ENCODE measurements at regions not wholly inside any gene's neighbourhood (a gene's known extent, or its start where the extent isn't known, plus 50 kb on each side); places are given as distances from the start of the nearest gene placed in this dataset.
A peak's percentile ranks its signal among the peaks of the same experiment; 100 is the strongest.

DNA sequence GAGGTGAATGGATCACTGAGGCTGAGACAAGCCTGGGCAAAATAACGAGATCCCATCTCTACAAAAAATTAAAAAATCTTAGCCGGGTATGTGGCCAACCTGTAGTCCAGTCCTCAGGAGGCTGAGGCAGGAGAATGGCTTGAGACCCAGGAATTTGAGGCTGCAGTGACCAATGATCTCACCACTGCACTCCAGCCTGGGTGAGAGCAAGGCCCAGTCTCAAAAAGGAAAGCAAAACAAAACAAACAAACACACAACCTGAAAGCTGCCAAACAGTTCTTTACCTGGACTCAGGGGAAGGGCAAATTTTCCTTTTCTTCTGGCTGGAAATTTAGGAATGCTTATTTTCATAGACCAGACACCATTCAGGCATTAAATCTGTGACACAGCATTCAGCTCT is 163.1 kb upstream of the FAT1 start:
- Histone ChIP-seq H3K9ac (ENCODE audit: low read length in 3 of 3) (no peak overlapping the region), H3K4me3 (ENCODE audit: low read length in 3 of 3) (no peak overlapping the region), H3K27me3 (ENCODE audit: control insufficient read depth, insufficient read depth, low read length) (no peaks in the 10 kb centered on the region), H3K9me3 (ENCODE audit: control insufficient read depth in 2 of 3, insufficient read depth in 1 of 3, low read length in 3 of 3) (no peaks in the 10 kb centered on the region), H3K27ac (ENCODE audit: low read depth in 2 of 2, low read length in 2 of 2) (no peak overlapping the region), H3K36me3 (ENCODE audit: control insufficient read depth in 2 of 3, insufficient read depth in 3 of 3, low read length in 3 of 3) (no peaks in the 10 kb centered on the region), H3K4me1 (ENCODE audit: control insufficient read depth in 2 of 3, insufficient read depth in 2 of 3, low read depth in 1 of 3, low read length in 3 of 3) (peaks cover 0 to 10% (median 7%) of the 10 kb centered on the region in 3 donors)
- intact Hi-C loops (cut with DNase I) = no loop called here
- TF ChIP-seq, protein P1, sequence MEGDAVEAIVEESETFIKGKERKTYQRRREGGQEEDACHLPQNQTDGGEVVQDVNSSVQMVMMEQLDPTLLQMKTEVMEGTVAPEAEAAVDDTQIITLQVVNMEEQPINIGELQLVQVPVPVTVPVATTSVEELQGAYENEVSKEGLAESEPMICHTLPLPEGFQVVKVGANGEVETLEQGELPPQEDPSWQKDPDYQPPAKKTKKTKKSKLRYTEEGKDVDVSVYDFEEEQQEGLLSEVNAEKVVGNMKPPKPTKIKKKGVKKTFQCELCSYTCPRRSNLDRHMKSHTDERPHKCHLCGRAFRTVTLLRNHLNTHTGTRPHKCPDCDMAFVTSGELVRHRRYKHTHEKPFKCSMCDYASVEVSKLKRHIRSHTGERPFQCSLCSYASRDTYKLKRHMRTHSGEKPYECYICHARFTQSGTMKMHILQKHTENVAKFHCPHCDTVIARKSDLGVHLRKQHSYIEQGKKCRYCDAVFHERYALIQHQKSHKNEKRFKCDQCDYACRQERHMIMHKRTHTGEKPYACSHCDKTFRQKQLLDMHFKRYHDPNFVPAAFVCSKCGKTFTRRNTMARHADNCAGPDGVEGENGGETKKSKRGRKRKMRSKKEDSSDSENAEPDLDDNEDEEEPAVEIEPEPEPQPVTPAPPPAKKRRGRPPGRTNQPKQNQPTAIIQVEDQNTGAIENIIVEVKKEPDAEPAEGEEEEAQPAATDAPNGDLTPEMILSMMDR (IDR thresholded peaks at IDR 0.05; ENCODE audit: borderline replicate concordance, extremely low read depth, insufficient read depth) = no peak
- DNase-seq (no peak), FAIRE-seq (no peak)

DNA sequence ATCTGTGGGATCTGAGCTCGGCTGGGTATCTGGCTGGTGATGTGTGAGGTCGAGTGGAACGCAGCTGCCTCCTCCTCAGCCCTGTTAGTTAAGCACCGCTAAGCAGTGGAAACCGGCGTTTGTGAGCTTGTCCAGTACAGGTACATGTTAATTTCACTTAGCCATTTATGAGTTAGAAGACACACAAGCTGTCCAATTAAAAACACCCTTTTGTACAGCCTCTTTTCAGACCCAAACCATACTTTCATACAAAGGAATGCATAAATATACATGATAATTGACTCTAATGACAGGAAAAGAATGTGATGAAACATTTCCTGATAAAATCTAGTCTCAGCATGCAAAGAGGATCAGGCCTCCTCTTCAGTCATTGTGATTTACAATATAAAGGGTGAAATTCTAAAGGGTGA is 163.6 kb upstream of the FAT1 start:
- DNase-seq (peak in 3 of 5 donors; percentile 64 to 80 (median 76)), FAIRE-seq (no peak)
- Histone ChIP-seq H3K4me1 (ENCODE audit: control insufficient read depth in 2 of 3, insufficient read depth in 2 of 3, low read depth in 1 of 3, low read length in 3 of 3) (peaks cover 0 to 10% (median 7%) of the 10 kb centered on the region in 3 donors), H3K27me3 (ENCODE audit: control insufficient read depth, insufficient read depth, low read length) (no peaks in the 10 kb centered on the region), H3K9me3 (ENCODE audit: control insufficient read depth in 2 of 3, insufficient read depth in 1 of 3, low read length in 3 of 3) (no peaks in the 10 kb centered on the region), H3K27ac (ENCODE audit: low read depth in 2 of 2, low read length in 2 of 2) (no peak overlapping the region), H3K36me3 (ENCODE audit: control insufficient read depth in 2 of 3, insufficient read depth in 3 of 3, low read length in 3 of 3) (no peaks in the 10 kb centered on the region), H3K9ac (ENCODE audit: low read length in 3 of 3) (no peak overlapping the region), H3K4me3 (ENCODE audit: low read length in 3 of 3) (no peak overlapping the region)
- TF ChIP-seq, protein P1 (IDR thresholded peaks at IDR 0.05; ENCODE audit: borderline replicate concordance, extremely low read depth, insufficient read depth) = no peak
- intact Hi-C loops (cut with DNase I) = no loop called here

DNA sequence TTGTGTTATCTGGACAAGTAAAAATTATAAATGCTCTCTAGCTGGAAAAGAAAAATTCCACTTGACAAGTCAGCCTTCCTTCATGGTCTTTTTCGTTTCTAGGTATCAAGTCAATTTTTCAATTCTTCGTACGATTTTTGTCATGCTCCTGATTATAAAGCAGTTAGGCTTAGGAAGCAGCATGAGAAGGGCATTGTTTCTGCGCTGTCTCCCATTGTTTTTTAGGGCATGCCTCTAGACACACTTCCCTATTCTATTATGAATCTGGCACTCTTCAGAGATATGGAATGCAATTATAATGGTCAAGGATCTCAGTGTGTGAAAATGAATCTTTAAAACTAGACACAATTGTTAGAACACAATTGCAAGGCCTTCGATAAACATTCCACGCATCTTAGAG is 164.1 kb upstream of the FAT1 start:
- FAIRE-seq = no peak
- no peak for DNase-seq
- Histone ChIP-seq H3K9me3 (ENCODE audit: control insufficient read depth in 2 of 3, insufficient read depth in 1 of 3, low read length in 3 of 3) (no peaks in the 10 kb centered on the region), H3K4me1 (ENCODE audit: control insufficient read depth in 2 of 3, insufficient read depth in 2 of 3, low read depth in 1 of 3, low read length in 3 of 3) (peaks cover 0 to 10% (median 7%) of the 10 kb centered on the region in 3 donors), H3K27me3 (ENCODE audit: control insufficient read depth, insufficient read depth, low read length) (no peaks in the 10 kb centered on the region), H3K27ac (ENCODE audit: low read depth in 2 of 2, low read length in 2 of 2) (no peak overlapping the region), H3K4me3 (ENCODE audit: low read length in 3 of 3) (no peak overlapping the region), H3K36me3 (ENCODE audit: control insufficient read depth in 2 of 3, insufficient read depth in 3 of 3, low read length in 3 of 3) (no peaks in the 10 kb centered on the region), H3K9ac (ENCODE audit: low read length in 3 of 3) (no peak overlapping the region)
- TF ChIP-seq, protein P1 (IDR thresholded peaks at IDR 0.05; ENCODE audit: borderline replicate concordance, extremely low read depth, insufficient read depth) = no peak
- intact Hi-C loops (cut with DNase I) = no loop called here

Data from kidney (tissue), 13 donors.